AG09309 (cell line): ENCODE measurements at regions not wholly inside any gene's neighbourhood (a gene's known extent, or its start where the extent isn't known, plus 50 kb on each side); places are given as distances from the start of the nearest gene placed in this dataset.
"Not testable (repeated sequence)": the region's sequence is repeated elsewhere in the genome, so short reads cannot be mapped to it uniquely, and the experiment has no call there.

Source experiments
- DNase-seq: peaks from one replicate; pipeline ENCODE4 v3.0.0-alpha.2; 2010; ENCODE audit warnings: low read depth
- H3K4me3 ChIP-seq: 2 replicates; pipeline ENCODE4 v1.5.1; 2011; ENCODE audit warnings: mild to moderate bottlenecking, low read depth, low read length, moderate library complexity; ENCODE audit not compliant: control insufficient read depth
- TF ChIP-seq, protein P1 (sequence below): IDR thresholded peaks from 2 replicates; pipeline ENCODE4 v1.5.1; 2011; ENCODE audit warnings: mild to moderate bottlenecking, low read depth, low read length, inconsistent platforms; ENCODE audit not compliant: insufficient read depth, control insufficient read depth; ENCODE audit errors: missing control alignments

DNA sequence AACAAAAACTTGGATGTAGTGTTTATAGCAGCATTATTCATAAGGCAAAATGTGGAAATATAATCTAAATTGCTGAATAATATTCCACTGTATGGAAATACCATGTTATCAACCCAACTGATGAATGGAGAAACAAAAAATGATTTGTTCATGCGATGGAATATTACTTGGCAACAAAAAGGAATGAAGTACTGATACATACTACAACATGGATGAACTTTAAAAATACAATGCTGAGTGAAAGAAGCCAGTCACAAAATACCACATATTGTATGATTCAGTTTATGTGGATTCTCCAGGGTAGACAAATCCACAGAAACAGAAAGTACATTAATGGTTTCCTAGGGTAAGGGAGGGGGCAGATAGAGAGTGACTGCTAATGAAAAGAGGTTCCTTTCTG, 83.7 kb upstream of the DNAH5 start:
- no peak overlapping the region for H3K4me3 ChIP-seq
- TF ChIP-seq, protein P1, sequence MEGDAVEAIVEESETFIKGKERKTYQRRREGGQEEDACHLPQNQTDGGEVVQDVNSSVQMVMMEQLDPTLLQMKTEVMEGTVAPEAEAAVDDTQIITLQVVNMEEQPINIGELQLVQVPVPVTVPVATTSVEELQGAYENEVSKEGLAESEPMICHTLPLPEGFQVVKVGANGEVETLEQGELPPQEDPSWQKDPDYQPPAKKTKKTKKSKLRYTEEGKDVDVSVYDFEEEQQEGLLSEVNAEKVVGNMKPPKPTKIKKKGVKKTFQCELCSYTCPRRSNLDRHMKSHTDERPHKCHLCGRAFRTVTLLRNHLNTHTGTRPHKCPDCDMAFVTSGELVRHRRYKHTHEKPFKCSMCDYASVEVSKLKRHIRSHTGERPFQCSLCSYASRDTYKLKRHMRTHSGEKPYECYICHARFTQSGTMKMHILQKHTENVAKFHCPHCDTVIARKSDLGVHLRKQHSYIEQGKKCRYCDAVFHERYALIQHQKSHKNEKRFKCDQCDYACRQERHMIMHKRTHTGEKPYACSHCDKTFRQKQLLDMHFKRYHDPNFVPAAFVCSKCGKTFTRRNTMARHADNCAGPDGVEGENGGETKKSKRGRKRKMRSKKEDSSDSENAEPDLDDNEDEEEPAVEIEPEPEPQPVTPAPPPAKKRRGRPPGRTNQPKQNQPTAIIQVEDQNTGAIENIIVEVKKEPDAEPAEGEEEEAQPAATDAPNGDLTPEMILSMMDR, result no peak
- no peak for DNase-seq

DNA sequence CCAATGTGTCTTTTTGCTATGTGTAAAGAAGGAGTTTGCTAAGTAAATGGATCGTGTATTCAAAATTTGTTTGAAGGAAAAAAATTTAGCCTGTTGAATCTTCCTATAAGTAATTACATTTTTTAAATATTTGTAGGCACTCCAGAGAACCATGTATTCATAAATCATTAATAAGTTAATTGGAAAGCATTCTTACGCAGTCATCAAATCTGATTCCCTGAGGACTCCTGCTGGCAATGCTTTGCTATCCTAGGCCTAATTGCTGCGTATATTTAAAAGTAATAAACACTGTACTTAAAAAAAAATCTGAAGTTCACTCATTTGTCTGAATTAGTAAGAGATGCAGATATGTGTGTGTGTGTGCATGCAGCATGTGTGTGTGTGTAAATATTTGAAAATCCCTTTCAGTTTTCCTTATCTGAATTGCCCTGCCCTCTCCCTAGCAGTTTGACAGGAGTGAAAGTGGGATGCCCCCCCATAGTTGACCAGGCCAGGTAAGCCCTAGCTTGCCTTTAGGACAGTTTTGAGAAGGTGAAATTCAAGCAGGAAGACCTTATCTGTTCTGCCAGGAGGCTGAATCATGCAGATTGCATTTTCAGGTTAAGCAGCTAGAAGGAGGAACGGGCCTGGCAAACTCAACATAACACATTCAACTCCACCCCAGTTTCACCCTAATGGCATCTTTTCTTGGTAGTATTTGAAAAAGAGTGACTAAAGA, 81.2 kb upstream of the DNAH5 start:
- DNase-seq, result no peak
- TF ChIP-seq, protein P1, result no peak
- H3K4me3 ChIP-seq, result no peak overlapping the region

DNA sequence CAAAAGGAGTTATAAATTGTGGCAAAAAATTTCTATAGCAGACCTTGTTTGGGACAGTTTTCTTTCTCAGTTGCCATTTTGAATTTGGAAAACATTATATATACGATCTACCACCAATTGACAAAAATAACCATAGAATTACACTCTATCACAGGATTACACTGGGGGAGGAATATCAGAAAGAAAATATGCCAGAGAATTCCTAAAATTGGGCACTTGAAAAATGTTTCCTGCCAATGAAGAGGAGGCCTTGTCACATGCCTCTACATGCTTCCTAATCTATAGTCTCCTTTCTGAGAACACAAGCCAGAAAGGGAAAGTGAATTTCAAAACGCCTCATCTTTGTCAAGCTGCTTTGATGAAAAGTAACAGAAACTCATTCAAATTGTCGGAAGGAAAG, 78.5 kb upstream of the DNAH5 start:
- TF ChIP-seq, protein P1, result no peak
- DNase-seq, result no peak
- H3K4me3 ChIP-seq, result no peak overlapping the region

DNA sequence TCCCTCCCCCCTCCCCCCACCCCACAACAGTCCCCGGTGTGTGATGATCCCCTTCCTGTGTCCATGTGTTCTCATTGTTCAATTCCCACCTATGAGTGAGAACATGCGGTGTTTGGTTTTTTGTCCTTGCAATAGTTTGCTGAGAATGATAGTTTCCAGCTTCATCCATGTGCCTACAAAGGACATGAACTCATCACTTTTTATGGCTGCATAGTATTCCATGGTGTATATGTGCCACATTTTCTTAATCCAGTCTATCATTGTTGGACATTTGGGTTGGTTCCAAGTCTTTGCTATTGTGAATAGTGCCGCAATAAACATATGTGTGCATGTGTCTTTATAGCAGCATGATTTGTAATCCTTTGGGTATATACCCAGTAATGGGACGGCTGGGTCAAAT, 76.5 kb upstream of the DNAH5 start:
- DNase-seq, H3K4me3 ChIP-seq: not testable (repeated sequence)

DNA sequence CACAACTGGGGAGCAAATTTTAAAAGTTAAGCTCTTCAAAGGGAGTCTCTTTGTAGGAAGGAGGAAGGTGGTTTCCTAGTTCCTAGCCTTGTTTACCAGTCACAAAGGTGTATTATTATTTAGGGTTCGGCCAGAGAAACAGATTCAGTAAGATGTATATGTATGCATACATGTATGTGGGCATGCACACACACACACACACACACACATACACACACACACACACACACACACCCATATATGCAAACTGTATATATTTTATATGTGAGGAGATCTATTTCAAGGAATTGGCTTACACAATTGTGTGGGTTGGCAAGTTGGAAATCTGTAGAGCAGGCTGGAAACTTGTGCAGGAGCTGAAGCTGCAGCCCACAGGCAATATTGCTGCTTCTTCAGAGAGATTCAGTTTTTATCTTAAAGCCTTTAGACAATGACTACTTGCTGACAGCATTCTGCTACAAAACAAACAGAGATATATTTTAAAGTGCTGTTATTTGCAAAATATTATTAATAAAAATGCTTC, 75.3 kb upstream of the DNAH5 start:
- H3K4me3 ChIP-seq, result no peak overlapping the region
- no peak for DNase-seq
- TF ChIP-seq, protein P1, result no peak

DNA sequence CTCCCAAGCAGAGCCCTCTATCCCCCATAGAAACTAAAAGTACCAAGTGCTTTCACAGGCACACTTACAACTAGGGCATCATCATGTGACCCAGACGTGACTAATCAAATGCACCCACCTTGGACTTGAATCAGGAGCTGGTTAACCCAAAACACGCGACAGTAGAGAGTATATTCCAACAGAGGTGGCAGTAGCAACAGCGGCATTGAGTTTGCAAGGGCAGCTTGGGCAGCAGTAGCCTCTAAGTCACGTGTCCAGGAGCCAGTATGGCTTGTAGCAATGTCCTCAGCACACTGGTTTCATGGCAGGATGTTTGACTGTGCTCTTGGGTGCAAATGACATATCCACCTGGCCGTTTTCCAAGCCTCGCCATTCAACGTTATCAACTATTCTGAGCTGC, 73.4 kb upstream of the DNAH5 start:
- DNase-seq, result no peak
- TF ChIP-seq, protein P1, result no peak
- no peak overlapping the region for H3K4me3 ChIP-seq

DNA sequence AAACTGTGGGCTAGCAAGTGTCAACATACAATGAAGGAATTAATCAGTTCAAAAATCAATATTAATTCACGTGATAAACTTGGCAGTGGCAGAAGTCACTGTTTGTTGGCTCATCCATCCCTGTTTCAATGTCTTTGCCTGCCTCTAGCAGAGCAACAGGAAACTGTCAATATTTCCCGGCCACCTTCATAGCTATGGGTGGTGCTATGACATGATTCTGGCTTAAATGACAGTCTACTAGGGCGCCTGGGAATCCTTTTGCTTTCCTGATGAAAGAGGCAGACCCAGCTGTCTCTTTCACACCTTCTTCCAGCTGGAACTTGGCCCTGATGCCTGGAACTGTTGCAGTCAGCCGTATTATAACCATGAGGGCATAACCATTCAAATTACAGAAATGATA, 72.1 kb upstream of the DNAH5 start:
- TF ChIP-seq, protein P1, result no peak
- no peak for DNase-seq
- H3K4me3 ChIP-seq, result no peak overlapping the region
